T47D (cell line): ENCODE measurements at regions not wholly inside any gene's neighbourhood (a gene's known extent, or its start where the extent isn't known, plus 50 kb on each side); places are given as distances from the start of the nearest gene placed in this dataset.
"Not testable (repeated sequence)": the region's sequence is repeated elsewhere in the genome, so short reads cannot be mapped to it uniquely, and the experiment has no call there.

Source experiments
- DNase-seq, 2 experiments: peaks; one replicate each; pipeline versions ENCODE4 v3.0.0 to v3.0.0-alpha.2; 2011 to 2012; ENCODE audit warnings: low read depth in 1 of 2, low spot score in 1 of 2
- JUND ChIP-seq: IDR thresholded peaks from 2 replicates; pipeline ENCODE4 v1.6.1; 2012; ENCODE audit warnings: low read depth
- in situ Hi-C: cut with HindIII; loops from 2 replicates; pipeline ENCODE4 v1.10.0; 2016; ENCODE audit warnings: low sequenced_read_pairs, low pct_unique_long_range_greater_than_20kb

DNA sequence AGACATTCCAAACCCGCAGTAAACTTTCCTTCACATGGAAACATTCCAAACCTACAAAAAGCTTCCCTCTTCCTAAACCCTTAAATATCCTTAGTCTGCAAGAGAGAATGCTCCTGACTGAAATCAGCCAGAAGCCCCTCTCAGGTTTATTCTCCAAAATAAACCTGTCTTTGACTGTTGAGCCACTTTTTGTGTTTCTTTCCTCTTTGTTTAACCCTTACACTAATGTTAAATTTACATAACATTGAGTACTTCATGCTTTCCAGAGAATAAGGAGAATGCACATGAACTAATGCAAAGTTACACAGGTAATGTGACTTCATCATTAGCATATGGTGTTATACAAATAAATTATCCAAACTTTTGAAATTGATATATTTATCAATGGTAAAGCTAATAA is 262.6 kb upstream of the PRKCQ start:
- in situ Hi-C loops: no loop called here
- no peak for TF ChIP-seq JUND
- no peak for DNase-seq

DNA sequence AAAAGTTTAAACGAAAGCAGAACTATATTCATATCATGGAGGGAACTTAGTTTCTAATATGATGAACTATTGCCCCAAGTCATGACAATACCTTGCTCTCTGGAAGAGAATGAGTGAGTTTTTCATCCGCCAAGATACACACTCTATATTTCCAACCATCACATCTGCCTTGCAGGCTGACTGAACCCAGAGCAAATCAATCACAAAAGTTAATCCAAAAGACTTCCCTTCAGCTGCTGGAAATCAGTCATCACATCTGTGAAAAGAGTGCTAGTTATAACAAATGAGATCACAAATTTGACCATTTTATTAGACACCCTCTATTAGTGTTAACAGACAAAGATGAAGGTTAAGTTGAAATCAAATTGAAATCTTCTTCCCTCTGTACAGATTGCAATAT is 261.7 kb upstream of the PRKCQ start:
- DNase-seq: no peak
- in situ Hi-C loops: no loop called here
- no peak for TF ChIP-seq JUND

DNA sequence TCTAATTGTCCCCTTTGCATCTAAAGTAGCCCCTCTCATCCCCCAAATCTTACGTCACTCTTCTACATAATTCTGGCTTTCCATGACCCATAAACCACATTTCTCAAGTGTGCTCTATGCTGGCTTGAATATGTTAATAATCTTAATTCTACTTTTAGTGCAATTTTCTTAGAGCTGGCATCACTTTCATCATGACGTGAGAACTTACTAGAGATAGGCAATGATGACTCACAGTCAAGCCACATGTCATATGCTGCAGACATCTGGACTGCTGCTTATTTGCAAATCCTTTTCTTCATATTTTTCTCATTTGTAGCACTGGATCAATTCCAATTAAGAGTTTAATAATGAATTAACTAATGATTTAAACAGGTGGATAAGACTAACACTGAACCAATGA is 260.7 kb upstream of the PRKCQ start:
- no peak for TF ChIP-seq JUND
- no peak for DNase-seq
- in situ Hi-C loops: no loop called here

DNA sequence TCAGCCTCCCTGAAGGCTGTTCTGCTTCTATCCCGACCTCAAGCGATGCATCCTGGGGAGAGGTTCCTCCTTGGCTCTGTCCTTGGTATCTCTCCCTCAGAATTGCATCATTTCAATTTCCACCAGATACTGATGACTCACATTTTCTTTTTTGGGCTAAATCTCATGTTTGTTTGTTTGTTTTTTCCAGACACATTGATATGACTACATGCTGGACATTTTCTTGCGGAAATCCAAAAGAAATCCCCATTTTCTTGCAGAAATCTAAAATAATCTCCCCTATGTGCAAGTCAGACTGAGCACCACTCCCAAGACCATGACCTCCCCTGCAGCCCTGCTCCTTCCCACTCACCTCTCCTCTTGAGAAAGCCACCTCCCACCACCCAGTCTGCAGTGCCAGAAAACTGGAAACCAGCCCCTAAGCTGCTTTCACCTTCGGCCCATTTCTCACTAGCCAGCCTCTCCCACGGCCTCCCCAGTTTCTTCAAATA is 260.2 kb upstream of the PRKCQ start:
- in situ Hi-C loops: no loop called here
- no peak for TF ChIP-seq JUND
- DNase-seq: no peak

DNA sequence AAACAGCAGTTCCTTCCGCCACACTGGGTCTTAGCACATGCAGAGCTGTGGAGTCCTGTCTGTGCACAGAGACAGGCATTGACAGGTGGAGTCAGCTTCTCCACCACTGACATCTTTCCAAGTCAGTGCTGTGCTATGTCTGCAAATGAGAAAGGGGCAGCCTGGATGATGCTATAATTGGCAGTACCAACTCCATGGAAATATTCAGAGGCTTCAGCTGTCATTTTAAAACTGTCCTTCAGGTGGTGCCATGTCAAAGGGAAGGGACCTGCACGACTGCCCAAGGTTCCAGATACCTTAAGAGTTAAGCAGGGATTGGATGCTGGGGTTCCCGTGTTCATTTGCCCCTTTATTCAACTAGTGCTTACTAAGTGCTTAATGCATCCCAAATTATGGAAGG is 258.0 kb upstream of the PRKCQ start:
- no peak for TF ChIP-seq JUND
- in situ Hi-C loops: no loop called here
- DNase-seq: peak in 1 of 2 experiments; percentile 56

DNA sequence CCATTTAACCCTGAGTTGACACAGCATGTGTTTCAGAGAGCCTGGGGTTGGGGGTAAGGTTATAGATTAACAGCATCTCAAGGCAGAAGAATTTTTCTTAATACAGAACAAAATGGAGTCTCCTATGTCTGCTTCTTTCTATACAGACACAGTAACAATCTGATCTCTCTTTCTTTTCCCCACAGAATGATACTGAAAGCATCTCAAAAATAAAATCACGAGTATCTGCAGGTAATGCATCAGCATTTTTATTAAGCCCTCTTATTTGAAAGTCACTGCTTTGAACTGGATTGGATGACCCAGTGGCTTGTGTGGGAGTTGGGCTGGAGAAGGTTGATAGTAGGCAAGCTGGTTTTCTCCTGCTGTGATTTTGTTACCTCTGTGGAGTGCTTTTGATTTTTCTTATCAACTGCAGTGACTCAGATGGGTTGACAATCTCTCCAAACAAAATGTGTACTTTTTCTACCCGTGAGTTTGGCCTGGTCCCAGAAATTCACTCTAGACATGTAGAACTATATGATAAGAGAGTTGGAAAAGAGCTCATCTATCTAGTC is 253.5 kb upstream of the PRKCQ start:
- no peak for DNase-seq
- TF ChIP-seq JUND: no peak
- in situ Hi-C loops: no loop called here

DNA sequence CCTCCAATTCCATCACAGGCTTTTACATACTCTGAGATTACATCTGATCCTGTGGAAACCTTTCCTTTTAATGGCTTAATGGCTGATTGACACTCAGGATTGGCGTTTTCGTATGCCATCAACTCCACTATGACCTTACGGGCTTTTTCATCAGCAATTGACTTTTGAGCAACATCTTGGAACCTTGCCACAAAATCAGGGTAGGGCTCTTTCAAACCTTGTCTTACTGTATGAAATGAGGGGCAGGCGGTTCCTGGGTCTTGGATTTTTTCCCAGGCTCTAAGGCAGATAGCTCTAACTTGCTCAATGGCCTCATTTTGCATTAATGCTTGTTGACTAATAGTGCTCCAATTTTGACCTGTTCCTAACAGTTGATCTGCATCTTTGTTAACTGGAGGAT is 250.9 kb upstream of the PRKCQ start:
- in situ Hi-C loops, DNase-seq: not testable (repeated sequence)

DNA sequence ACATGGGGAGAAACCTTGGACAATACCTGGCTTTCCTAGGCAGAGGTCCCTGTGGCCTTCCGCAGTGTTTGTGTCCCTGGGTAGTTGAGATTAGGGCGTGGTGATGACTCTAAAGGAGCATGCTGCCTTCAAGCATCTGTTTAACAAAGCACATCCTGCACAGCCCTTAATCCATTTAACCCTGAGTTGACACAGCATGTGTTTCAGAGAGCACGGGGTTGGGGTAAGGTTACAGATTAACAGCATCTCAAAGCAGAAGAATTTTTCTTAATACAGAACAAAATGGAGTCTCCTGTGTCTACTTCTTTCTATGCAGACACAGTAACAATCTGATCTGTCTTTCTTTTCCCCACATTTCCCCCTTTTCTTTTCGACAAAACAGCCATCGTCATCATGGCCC is 244.7 kb upstream of the PRKCQ start:
- in situ Hi-C loops, DNase-seq: not testable (repeated sequence)

DNA sequence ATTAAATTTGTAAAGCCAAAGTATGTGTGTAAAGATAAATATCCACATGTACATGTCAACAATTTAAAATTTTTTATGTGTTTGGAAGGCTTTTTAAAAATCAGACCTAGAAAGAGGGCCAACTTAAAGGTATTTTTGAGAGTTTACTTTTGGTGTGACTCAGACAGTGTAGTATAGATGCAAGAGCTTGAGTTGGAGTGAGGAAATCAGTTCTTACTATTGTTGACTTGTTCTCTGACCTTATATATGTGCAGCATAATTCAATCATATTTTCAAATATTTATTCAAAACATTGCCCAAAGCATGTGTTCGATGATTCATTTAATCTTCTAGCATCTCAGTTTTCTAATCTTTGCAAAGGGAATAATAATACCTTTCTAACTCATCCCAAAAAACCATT is 243.7 kb upstream of the PRKCQ start:
- DNase-seq: no peak
- no peak for TF ChIP-seq JUND
- in situ Hi-C loops: no loop called here

DNA sequence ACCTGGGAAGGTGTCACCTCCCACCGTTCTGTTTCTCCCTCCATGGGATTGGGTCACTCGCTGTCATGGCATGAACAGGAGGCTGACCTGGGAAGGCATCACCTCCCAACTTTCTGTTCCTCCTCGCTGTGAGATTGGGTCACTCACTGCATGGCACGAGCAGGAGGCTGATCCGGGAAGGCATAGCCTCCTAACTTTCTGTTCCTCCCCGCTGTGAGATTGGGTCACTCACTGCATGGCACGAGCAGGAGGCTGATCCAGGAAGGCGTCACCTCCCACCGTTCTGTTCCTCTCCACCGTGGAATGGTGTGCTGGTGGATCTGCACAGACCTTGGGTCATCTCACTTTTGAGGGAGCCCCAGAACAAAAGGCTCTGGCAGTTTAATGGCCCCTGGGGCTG is 239.2 kb upstream of the PRKCQ start:
- TF ChIP-seq JUND: no peak
- in situ Hi-C loops: no loop called here
- DNase-seq: no peak

DNA sequence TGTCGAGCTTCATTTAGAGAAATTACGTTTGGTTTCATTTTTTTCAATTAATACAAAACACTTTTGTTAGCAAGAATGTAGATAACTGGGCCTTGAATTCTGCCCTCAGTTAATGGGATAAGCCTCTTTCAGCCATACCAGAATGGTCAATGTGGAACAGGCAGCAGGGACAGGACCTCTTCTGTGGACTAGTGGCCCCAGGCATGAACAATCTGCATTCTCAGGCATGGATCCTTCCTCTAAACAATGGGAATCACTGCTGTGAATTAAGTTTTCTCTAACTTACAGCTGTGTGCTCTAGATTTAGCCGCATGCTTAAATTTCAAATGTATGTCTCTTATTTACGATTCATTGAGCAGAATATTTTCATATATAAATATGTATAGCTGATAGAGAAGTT is 237.7 kb upstream of the PRKCQ start:
- no peak for DNase-seq
- in situ Hi-C loops: no loop called here
- no peak for TF ChIP-seq JUND

DNA sequence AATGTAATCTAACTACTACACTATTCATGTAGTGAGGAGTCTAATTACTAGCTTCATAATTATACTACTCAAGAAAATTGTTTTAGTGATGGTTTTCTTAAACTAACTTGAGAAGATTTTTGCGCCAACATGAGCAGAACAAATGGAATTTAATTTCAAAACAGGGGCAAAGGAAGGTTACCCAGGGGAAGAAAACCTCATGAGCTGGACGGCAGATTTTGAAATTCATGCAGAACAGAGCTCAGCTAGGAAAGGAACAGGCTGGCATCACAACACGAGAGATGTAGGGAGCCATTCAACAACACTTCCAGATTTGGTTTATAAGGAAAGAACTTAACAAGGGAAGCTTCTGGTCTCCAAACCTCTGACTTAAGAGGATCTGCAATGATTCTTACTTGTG is 235.3 kb upstream of the PRKCQ start:
- no peak for DNase-seq
- in situ Hi-C loops: no loop called here
- no peak for TF ChIP-seq JUND

DNA sequence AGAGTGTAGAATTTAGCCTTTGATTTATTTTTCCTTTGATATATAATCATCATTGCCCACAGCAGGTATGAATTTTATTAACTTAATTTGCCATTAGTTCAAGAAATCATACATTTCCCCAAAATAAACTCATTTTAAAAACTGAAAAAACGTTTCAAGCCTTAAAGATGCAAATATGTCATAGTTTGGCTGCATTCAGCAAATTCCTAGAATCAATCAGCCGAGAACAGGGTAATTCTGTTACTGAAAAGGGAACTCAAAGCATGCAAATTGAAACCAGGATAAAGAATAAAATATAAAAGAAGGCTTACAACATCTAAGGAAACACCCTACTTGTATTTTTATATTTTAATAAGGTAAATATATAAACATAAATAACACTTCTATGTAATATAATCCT is 233.8 kb upstream of the PRKCQ start:
- no peak for TF ChIP-seq JUND
- in situ Hi-C loops: no loop called here
- DNase-seq: no peak

DNA sequence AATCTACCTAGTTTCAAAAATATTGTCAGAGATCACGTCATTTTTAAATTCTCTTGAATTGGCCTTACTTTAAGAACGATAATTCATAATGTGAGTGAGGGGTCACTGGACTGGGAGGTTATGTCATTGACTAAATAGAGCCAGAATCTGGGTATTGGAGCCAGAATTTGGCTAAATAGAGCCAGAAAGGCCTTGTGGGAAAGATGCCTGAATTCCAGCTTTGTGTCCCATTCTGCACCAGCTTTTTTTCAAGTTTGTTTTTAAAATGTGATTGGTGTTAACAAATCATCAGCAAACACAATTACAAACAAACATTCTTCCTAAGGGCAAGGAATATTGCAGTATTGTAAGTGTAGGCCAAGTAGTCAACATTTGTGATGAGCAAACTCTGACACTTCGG is 233.2 kb upstream of the PRKCQ start:
- no peak for DNase-seq
- TF ChIP-seq JUND: no peak
- in situ Hi-C loops: no loop called here
